MM.1S (cell line): ENCODE measurements at regions not wholly inside any gene's neighbourhood (a gene's known extent, or its start where the extent isn't known, plus 50 kb on each side); places are given as distances from the start of the nearest gene placed in this dataset.
A peak's percentile ranks its signal among the peaks of the same experiment; 100 is the strongest.

Source experiments
- DNase-seq: peaks from one replicate; pipeline ENCODE4 v3.0.0-alpha.2; 2015
- H2AFZ ChIP-seq: fragments of 300-600 bp; sonication (generic); 2 replicates; pipeline ENCODE4 v1.6.0; 2016; ENCODE audit warnings: antibody characterized with exemption, low read length
- H3F3A ChIP-seq: fragments of 300-600 bp; sonication (generic); 2 replicates; pipeline ENCODE4 v1.6.1; 2016; ENCODE audit warnings: mild to moderate bottlenecking, antibody characterized with exemption, low read length, moderate library complexity, mixed read lengths; ENCODE audit not compliant: insufficient read depth
- H3K27ac ChIP-seq: fragments of 300-600 bp; sonication (generic); 2 replicates; pipeline ENCODE4 v1.5.1; 2016; ENCODE audit warnings: mild to moderate bottlenecking, low read length
- H3K27me3 ChIP-seq: fragments of 300-600 bp; sonication (generic); replicated peaks from 2 replicates; pipeline ENCODE4 v1.6.0; 2016; ENCODE audit warnings: low read length; ENCODE audit not compliant: insufficient read depth
- H3K36me3 ChIP-seq: fragments of 300-600 bp; sonication (generic); replicated peaks from 2 replicates; pipeline ENCODE4 v1.6.1; 2016; ENCODE audit warnings: mild to moderate bottlenecking, low read length, mixed read lengths; ENCODE audit not compliant: insufficient read depth
- H3K4me1 ChIP-seq: fragments of 300-600 bp; sonication (generic); 2 replicates; pipeline ENCODE4 v1.6.1; 2016; ENCODE audit warnings: low read length, mixed read lengths
- H3K4me2 ChIP-seq: fragments of 300-600 bp; sonication (generic); 2 replicates; pipeline ENCODE4 v1.6.0; 2016; ENCODE audit warnings: low read depth, low read length
- H3K4me3 ChIP-seq: fragments of 300-600 bp; sonication (generic); 2 replicates; pipeline ENCODE4 v1.5.1; 2016; ENCODE audit warnings: low read length, mixed read lengths
- H3K79me2 ChIP-seq: fragments of 300-600 bp; sonication (generic); 2 replicates; pipeline ENCODE4 v1.6.1; 2016; ENCODE audit warnings: mixed run types, low read length, mixed read lengths
- H3K9ac ChIP-seq: fragments of 300-600 bp; sonication (generic); 2 replicates; pipeline ENCODE4 v1.6.1; 2016; ENCODE audit warnings: low read length, mixed read lengths
- H3K9me2 ChIP-seq: fragments of 300-600 bp; sonication (generic); replicated peaks from 2 replicates; pipeline ENCODE4 v1.6.1; 2016; ENCODE audit warnings: mild to moderate bottlenecking, low read length, mixed read lengths; ENCODE audit not compliant: insufficient read depth
- H3K9me3 ChIP-seq: fragments of 300-600 bp; sonication (generic); replicated peaks from 2 replicates; pipeline ENCODE4 v1.6.1; 2016; ENCODE audit warnings: mild to moderate bottlenecking, low read length, mixed read lengths; ENCODE audit not compliant: insufficient read depth
- H4K20me1 ChIP-seq: fragments of 300-600 bp; sonication (generic); 2 replicates; pipeline ENCODE4 v1.6.1; 2016; ENCODE audit warnings: mild to moderate bottlenecking, low read length, moderate library complexity, mixed read lengths; ENCODE audit not compliant: insufficient read depth
- EZH2 ChIP-seq: fragments of 300-600 bp; sonication (generic); optimal IDR thresholded peaks from 2 replicates; pipeline ENCODE3; 2017; ENCODE audit warnings: low read depth, mild to moderate bottlenecking, antibody characterized with exemption, low read length, mixed read lengths
- EZH2phosphoT487 ChIP-seq: fragments of 300-600 bp; sonication (generic); IDR thresholded peaks from 2 replicates; pipeline ENCODE4 v1.6.1; 2018; ENCODE audit warnings: antibody characterized with exemption, low read length
- TF ChIP-seq, protein P1 (sequence below): fragments of 300-600 bp; sonication (generic); IDR thresholded peaks from 2 replicates; pipeline ENCODE4 v1.5.1; 2016; ENCODE audit warnings: antibody characterized with exemption, low read length, mixed read lengths

DNA sequence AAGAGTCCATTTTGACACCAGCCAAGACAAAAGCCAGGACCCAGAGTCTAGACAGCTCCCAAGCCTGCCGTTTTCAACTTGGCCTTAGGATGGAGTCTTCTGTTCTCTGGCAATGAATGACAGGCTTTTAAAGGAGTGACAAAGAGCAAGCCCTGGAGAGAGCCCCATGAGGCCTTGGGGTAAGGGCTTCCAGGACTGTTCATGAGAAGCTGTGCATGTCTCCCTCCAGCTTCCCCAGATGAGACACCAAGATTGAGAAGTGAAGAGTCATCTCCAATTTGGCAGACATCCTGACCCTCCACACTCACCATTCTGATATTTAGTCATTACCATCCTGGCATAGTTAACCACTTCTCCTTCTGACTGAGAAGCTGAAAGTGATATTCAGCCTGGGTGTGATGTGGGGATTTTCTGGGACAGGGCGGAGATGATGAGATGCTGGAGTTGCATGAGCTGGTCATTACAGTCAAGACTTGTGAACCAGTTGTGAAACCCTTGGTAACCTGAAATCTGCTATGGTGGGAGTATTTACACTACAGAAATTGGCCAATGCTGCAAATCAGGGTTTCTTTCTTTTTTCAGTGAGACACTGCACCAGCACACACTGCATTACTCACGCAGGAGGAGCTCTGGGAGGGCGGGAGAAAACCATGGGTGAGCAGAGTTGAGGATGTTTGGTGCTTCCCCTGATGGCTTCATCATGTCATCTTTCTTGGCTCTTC is 77.8 kb downstream of the VCPKMT start:
- Histone ChIP-seq H3K27me3 (no peaks in the 10 kb centered on the region), H3K9me2 (no peaks in the 10 kb centered on the region), H3K79me2 (no peaks in the 10 kb centered on the region), H3K9me3 (no peaks in the 10 kb centered on the region), H3K36me3 (no peaks in the 10 kb centered on the region), H3K4me2 (no peak overlapping the region), H3K4me1 (peaks cover 14% of the 10 kb centered on the region), H2AFZ (no peak overlapping the region), H3K27ac (no peak overlapping the region), H3F3A (no peaks in the 10 kb centered on the region), H3K9ac (no peak overlapping the region), H3K4me3 (no peak overlapping the region), H4K20me1 (no peaks in the 10 kb centered on the region)
- no peak for TF ChIP-seq EZH2
- TF ChIP-seq, protein P1, sequence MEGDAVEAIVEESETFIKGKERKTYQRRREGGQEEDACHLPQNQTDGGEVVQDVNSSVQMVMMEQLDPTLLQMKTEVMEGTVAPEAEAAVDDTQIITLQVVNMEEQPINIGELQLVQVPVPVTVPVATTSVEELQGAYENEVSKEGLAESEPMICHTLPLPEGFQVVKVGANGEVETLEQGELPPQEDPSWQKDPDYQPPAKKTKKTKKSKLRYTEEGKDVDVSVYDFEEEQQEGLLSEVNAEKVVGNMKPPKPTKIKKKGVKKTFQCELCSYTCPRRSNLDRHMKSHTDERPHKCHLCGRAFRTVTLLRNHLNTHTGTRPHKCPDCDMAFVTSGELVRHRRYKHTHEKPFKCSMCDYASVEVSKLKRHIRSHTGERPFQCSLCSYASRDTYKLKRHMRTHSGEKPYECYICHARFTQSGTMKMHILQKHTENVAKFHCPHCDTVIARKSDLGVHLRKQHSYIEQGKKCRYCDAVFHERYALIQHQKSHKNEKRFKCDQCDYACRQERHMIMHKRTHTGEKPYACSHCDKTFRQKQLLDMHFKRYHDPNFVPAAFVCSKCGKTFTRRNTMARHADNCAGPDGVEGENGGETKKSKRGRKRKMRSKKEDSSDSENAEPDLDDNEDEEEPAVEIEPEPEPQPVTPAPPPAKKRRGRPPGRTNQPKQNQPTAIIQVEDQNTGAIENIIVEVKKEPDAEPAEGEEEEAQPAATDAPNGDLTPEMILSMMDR: no peak
- TF ChIP-seq EZH2phosphoT487: no peak
- DNase-seq: no peak

DNA sequence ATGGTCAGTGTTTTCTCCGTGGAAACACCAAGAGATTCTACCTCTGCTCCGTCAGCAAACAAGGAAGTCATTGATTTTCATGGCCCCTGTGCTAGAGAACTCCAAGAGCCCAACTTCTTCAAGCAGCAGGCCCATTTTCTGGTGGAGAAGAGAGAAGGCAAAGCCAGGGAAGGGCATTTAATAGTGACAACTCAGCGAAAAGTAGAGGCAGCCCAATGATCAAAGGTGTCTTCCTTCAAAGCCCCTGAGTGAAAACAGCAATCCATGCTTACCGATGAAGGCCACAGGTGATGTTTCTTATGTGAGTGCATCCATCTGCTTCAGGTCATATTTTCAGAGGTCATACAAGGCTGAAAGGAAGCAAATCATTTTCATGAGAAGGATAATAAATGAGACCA is 77.3 kb downstream of the VCPKMT start:
- Histone ChIP-seq H3K4me1 (peaks cover 17% of the 10 kb centered on the region), H3K4me2 (no peak overlapping the region), H3F3A (no peaks in the 10 kb centered on the region), H3K4me3 (no peak overlapping the region), H2AFZ (no peak overlapping the region), H3K79me2 (no peaks in the 10 kb centered on the region), H3K27ac (no peak overlapping the region), H3K9me3 (no peaks in the 10 kb centered on the region), H3K9ac (no peak overlapping the region), H3K9me2 (no peaks in the 10 kb centered on the region), H4K20me1 (no peaks in the 10 kb centered on the region), H3K27me3 (no peaks in the 10 kb centered on the region), H3K36me3 (no peaks in the 10 kb centered on the region)
- no peak for DNase-seq
- TF ChIP-seq EZH2phosphoT487 (no peak), EZH2 (no peak)
- TF ChIP-seq, protein P1: no peak

DNA sequence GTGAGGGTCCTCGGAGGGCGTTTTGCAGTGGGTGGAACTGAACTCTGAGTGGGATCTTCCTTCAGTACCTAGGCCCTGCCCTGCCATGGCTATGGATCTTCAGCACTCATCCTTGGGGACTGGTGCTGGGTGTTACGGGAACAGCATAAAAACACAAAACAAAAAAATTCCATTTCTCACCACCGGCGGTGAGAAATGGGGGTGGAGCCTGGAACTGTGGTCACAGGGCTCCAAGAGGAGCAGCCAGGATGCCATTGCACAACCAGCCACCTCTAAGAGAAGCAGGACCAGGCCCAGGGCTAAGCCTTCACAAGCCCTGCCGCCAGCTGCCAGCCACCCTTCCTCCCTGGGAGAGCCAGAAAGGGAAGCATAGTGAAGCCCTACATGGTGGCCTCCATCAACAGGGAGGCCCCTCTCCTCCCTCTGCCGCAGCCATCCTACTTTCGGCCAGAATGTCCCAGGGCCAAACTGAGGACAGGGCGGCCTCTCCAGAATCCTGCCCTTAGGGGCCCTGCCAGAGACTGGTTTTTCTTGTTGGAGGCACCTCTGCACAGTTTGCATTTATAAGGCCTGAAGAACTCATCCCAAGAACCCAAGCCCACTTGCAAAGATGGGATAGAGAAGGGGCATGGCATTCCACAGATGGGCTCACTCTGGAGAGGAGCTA is 76.5 kb downstream of the VCPKMT start:
- H2AFZ ChIP-seq: peak overlapping the region; percentile 61; the same call in 1 of the 2 replicates
- no peak overlapping the region for H3K4me3 ChIP-seq
- no peak overlapping the region; the same call in 1 of the 2 replicates for H3K4me2 ChIP-seq
- no peaks in the 10 kb centered on the region for H3K79me2 ChIP-seq
- no peaks in the 10 kb centered on the region for H3K36me3 ChIP-seq
- no peak for TF ChIP-seq EZH2
- TF ChIP-seq, protein P1: no peak
- TF ChIP-seq EZH2phosphoT487: no peak
- no peaks in the 10 kb centered on the region; the same call in 1 of the 2 replicates for H3F3A ChIP-seq
- peaks cover 23% of the 10 kb centered on the region for H3K4me1 ChIP-seq
- no peaks in the 10 kb centered on the region for H3K9me3 ChIP-seq
- H3K9ac ChIP-seq: no peak overlapping the region
- no peak for DNase-seq
- no peaks in the 10 kb centered on the region for H4K20me1 ChIP-seq
- H3K27ac ChIP-seq: no peak overlapping the region
- H3K27me3 ChIP-seq: no peaks in the 10 kb centered on the region
- H3K9me2 ChIP-seq: no peaks in the 10 kb centered on the region
